Superior temporal gyrus (tissue), 1 donor: ENCODE measurements at regions not wholly inside any gene's neighbourhood (a gene's known extent, or its start where the extent isn't known, plus 50 kb on each side); places are given as distances from the start of the nearest gene placed in this dataset.

Experiments used
- DNase-seq: peaks from one replicate; pipeline ENCODE4 v3.0.0-alpha.2; 2016; ENCODE audit errors: extremely low spot score

- DNase-seq: no peak
These were observed 438.8 kb upstream of the B3GALT2 start for GRCh38 chr1:193625255-193625654.

GRCh38 chr1:193619911-193620310 is 433.5 kb upstream of the B3GALT2 start:
- DNase-seq: no peak

GRCh38 chr1:193614817-193615216 is 428.4 kb upstream of the B3GALT2 start:
- no peak for DNase-seq

DNA sequence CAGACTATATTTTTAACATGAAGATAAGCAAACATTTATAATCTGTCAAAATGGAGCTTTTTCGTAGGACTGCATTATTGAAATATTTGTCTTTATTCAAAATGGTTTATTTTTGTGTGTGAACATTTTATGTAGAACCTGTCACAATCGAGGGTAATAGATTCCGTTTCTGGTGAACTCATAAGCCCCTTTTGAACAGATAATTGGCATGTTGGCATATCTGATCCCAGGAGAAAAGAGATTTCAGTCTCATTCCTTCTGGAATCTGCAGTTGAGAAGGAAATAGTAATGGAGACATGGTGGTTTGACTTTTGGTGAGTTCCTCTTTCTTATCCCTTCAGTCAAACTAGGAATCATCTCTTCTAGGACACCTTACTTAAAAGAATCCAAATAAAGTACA is 427.9 kb upstream of the B3GALT2 start:
- no peak for DNase-seq

DNA sequence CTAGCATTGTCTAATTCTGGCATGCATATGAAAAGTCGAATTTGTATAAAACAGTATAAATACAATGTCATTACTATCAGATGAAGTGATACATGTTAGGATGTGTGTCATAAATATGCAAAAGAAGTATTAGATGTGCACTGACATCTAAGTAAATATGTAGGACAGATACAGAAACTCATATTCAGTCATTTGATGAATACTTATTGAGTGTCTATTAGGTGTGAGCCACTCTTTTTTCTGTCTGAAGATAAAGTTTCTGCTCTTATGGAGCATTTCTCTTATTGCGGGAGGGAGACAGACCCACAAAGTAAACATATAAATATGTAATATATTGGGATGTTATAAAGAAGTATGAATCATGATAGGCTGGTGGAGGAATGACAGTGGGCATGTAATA is 426.6 kb upstream of the B3GALT2 start:
- DNase-seq: no peak

GRCh38 chr1:193609592-193609991 is 423.2 kb upstream of the B3GALT2 start:
- DNase-seq: no peak

GRCh38 chr1:193607787-193608186 is 421.4 kb upstream of the B3GALT2 start:
- DNase-seq: no peak

DNA sequence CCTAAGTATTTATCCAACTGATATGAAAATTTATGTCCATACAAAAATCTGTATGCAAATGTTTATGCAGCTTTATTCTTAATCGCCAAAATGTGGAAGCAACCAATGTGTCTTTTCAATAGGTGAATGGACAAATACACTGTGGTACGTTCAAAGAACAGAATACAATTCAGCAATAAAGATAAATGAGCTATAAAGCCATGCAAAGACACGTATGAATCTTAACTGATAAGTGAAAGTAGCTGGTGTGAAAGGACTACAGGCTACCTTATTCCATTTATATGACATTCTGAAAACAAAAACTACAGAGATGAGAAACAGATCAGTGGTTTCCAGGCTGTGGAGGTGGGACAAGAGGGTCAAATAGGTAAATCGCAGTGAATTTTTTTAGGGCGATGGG is 419.6 kb upstream of the B3GALT2 start:
- DNase-seq: no peak

GRCh38 chr1:193602705-193603104 is 416.3 kb upstream of the B3GALT2 start:
- DNase-seq: no peak

- DNase-seq: no peak
These were observed 406.9 kb upstream of the B3GALT2 start for GRCh38 chr1:193593147-193593885.

- no peak for DNase-seq
These were observed 405.9 kb upstream of the B3GALT2 start for GRCh38 chr1:193592317-193592716.

DNA sequence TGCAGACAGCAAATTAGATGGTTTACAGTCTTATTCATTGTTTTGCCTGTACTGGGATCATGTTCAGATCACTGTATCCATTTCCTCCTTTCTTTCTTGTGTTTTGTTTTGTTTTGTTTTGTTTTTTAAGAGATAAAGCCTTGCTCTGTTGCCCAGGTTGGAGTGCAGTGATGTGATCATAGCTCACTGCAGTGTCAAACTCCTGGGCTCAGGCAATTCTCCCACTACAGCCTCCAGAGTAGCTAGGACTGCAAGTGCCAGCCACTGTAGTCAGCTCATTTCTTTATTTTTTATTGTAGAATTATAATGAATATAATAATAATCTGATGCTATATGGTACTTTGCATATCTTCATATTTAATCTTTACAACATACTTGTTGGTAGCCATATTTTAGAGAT is 403.7 kb upstream of the B3GALT2 start:
- no peak for DNase-seq

DNA sequence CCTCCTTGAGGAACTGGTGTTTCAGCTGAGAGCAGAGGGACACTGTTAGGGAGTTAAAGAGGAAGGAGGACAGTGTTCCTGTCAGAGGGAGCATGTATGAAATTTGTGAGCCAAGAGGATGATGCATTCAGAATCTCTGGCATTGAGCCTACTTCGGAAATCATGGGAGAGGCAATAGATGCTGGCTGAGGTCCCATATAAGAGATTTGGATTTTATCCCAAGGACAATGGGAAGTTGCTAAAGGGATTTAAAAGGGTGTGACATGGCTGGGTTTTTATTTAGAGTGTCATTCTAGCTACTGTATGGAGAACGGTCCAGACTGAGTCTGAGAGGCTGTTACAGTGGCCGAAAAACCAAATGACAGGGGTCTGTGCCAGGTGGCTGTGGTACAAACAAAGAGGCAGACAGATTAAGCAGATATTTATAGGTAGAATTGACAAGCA is 403.2 kb upstream of the B3GALT2 start:
- no peak for DNase-seq

GRCh38 chr1:193588311-193589082 is 402.1 kb upstream of the B3GALT2 start:
- no peak for DNase-seq

DNA sequence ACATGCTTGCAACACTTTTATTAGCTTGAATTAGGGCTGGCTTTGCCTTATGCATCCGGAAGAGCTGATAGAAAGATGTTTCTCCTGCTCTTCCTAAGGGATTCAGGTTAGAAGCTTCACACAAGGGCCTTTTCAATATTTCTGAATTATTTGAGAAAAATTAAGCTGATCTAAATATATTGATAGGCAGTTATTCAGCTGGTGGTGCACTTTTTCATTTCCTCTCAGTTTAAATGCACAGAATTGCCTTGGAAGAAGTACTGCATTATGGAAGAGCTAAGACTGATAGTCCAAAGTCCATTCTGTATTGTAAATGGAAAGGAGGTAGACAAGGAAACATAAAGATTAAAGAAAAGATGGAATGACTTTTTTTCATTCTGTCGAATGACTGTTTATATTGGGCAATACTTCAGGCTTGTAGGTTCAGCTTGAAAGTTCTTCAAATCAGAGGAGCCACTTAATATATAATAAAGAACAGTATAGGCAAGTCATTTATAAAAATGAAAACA is 398.4 kb upstream of the B3GALT2 start:
- no peak for DNase-seq

DNA sequence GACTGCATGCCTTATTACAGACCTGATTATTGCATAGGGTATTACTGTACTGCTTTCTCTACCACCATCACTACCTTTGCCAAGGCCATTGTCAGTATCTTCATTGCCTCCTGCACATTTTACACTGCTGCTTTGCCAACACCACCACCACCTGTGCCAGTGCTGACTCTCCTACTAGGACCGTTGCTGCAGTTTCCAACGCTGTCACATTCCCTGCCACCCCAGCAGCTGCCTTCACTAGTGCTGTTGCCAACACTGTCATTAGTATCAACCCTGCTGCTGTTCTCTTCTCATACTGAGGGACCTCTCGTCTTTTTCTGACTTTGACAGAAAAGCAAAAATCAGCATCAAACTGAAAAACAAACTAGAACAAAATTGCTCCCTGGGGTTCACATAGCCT is 394.9 kb upstream of the B3GALT2 start:
- no peak for DNase-seq

- no peak for DNase-seq
These were observed 394.0 kb upstream of the B3GALT2 start for GRCh38 chr1:193580419-193580818.

DNA sequence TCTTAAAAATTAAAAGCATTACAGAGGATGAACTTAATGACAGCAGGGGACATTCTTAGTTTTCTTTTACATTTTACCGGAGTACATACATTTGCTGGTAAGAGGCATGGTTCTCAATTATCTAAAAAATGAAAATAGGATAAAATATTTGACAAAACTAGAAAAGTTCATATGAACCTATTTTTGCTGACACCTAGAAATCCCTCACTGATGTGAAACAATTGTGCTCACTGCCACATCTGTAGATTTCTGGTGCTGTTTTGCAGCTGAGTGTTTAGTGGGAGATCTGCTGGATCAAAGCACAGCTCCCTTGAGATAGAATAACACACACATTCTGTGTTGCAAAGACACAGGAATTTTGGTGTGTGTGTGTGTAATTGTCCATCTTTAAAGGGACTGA is 392.9 kb upstream of the B3GALT2 start:
- DNase-seq: no peak

DNA sequence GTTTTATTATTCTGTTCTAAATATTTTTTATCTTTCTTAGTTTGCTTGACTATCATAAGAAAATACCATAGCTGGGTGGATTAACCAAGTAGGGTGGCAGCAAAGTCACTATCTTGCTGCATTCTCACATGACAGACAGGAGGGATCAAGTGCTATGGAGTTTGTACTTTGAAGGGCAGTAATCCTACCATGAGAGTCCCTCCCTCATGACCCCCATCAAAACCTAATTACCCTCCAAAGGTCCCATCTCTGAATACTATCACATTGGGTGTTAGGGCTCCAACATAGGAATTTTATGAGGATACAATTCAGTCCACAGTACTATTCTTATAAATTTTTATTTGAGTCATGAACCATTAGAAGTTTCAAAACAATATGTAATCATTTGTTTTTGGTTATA is 388.5 kb upstream of the B3GALT2 start:
- DNase-seq: no peak

DNA sequence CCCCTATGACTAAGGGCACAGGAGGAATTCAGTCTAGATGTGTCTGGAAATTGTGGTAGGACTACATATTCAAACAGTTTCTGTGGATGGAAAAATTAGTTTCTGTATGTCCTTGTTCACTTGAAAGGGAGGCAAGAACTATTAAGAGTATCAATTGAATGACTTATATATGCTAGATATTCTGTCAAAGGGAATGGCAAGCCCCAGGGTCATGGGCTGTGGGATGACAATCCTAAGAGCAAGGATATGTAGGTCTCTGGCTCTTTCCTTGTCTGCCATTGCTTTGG is 383.5 kb upstream of the B3GALT2 start:
- DNase-seq: no peak

DNA sequence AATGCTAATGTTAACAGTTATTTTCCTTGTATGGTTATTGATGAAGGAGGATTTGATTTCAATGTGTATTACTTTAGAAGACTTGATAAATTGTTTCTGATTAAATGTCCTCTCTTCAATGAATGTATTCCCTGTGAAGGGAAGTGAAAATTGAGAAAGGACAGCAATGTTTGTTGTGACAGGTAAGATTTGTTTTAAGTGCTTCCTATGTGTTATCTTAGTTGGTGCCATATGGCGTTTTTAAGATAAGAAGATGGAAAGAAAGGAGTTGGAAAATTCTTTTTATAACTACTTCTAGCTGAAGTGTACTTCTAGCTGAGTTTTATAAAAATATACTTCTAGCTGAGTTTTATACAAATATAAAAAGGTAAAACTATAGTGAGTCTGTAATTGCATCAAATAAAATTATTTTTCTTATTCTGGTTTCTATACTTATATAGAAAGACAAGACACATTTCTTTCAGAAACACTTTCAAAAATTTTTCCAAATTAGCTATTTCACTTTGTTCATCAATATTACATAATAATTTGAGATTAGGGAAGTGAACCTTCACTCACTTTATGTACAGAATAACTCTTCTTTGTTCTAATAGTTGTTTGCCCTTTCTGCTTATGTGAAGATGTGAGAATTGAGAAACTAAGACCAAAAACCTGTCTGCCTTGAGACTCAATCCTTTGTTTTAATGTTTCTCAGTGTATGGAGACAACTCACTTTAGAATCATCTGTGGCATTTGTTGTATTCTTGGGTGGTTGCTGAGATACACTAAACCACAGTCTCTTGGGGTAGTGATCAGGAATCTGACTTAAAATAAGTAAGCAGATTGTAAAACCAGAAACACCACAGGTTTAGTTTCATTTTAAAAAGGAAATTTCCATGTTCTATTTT is 382.9 kb upstream of the B3GALT2 start:
- no peak for DNase-seq

GRCh38 chr1:193568512-193568911 is 382.1 kb upstream of the B3GALT2 start:
- no peak for DNase-seq
